ENCODE measurements at regions not wholly inside any gene's neighbourhood (a gene's known extent, or its start where the extent isn't known, plus 50 kb on each side); places are given as distances from the start of the nearest gene placed in this dataset.

DNA sequence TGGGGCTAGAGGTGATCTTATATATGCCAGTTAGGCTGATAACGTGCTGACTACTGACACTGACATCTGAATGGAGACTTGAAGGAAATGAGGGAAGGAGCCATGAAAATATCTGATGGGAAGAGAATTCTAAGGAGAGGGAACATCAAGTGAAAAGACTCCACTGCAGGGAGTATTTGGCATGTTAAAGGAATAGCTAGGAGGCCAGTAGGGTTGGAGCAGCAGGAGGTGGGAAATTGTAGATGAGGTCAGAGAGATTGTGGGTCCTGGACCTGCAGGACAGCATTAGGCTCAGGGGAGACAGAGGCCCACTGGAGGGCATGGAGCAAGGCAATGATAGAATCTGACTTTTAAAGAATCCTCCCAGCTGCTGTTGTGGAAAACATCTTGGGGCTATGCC lies 55.8 kb upstream of the NSUN7 start:
- H3K79me2 ChIP-seq (ENCODE audit: control insufficient read depth, insufficient read depth, low read length), result no peaks in the 10 kb centered on the region
- in situ Hi-C loops (cut with MboI), result no loop called here
- H3K4me2 ChIP-seq (ENCODE audit: insufficient read depth, low read length), result no peak overlapping the region
- H2AFZ ChIP-seq (ENCODE audit: low read depth, low read length), result no peak overlapping the region
- WGBS (ENCODE audit: insufficient coverage, low coverage, missing lambda C conversion rate), result 0% methylated on average over 1 of the region's 1 CpG
- ChIA-PET POLR2A (interaction anchor here (0.6 to 0.7 kb wide), 2 partner anchors 30 to 260 kb away, joined by 3 read pairs; no protein-coding TSS in a partner anchor), CTCF (ENCODE audit: low intra/inter-chr PET ratio) (no interaction called here)
- no peaks in the 10 kb centered on the region for H3K36me3 ChIP-seq (ENCODE audit: control insufficient read depth, insufficient read depth, low read length)
- DNase-seq (ENCODE audit: extremely low read depth in 1 of 4, low spot score in 3 of 4), result no peak
- H3K9me3 ChIP-seq (replicated peaks; ENCODE audit: control insufficient read depth, insufficient read depth, low read depth, low read length), result no peaks in the 10 kb centered on the region
- no peak for FAIRE-seq
- ATAC-seq, result no peak
- no peak overlapping the region for H3K27ac ChIP-seq (ENCODE audit: extremely low read depth, low read depth, low read length)
- 0 out of 2 replicates have a peak, but pooled peaks cover 2% of the 10 kb centered on the region for H4K20me1 ChIP-seq (replicated peaks; ENCODE audit: control insufficient read depth, insufficient read depth, low read length)
- no peak for TF ChIP-seq SREBF1 (IDR thresholded peaks at IDR 0.05; ENCODE audit: borderline replicate concordance, low read depth, low read length)
- TF ChIP-seq, protein P1, sequence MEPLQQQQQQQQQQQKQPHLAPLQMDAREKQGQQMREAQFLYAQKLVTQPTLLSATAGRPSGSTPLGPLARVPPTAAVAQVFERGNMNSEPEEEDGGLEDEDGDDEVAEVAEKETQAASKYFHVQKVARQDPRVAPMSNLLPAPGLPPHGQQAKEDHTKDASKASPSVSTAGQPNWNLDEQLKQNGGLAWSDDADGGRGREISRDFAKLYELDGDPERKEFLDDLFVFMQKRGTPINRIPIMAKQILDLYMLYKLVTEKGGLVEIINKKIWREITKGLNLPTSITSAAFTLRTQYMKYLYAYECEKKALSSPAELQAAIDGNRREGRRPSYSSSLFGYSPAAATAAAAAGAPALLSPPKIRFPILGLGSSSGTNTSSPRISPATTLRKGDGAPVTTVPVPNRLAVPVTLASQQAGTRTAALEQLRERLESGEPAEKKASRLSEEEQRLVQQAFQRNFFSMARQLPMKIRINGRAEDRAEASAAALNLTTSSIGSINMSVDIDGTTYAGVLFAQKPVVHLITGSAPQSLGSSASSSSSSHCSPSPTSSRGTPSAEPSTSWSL (CRISPR knock-in tag; IDR thresholded peaks at IDR 0.05; ENCODE audit: borderline replicate concordance), result no peak
- no peak for TF ChIP-seq LCOR (CRISPR knock-in tag; IDR thresholded peaks at IDR 0.05)
- no peak for TF ChIP-seq ZC3H4 (CRISPR knock-in tag; IDR thresholded peaks at IDR 0.05; ENCODE audit: borderline replicate concordance)
- TF ChIP-seq, protein P2, sequence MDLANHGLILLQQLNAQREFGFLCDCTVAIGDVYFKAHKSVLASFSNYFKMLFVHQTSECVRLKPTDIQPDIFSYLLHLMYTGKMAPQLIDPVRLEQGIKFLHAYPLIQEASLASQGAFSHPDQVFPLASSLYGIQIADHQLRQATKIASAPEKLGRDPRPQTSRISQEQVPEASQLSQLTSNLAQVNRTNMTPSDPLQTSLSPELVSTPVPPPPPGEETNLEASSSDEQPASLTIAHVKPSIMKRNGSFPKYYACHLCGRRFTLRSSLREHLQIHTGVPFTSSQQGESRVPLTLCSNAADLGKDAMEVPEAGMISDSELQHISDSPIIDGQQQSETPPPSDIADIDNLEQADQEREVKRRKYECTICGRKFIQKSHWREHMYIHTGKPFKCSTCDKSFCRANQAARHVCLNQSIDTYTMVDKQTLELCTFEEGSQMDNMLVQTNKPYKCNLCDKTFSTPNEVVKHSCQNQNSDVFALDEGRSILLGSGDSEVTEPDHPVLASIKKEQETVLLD (IDR thresholded peaks at IDR 0.05), result no peak
- no peak for TF ChIP-seq NR1H2 (CRISPR knock-in tag; IDR thresholded peaks at IDR 0.05)
- TF ChIP-seq GTF2F1 (IDR thresholded peaks at IDR 0.05; ENCODE audit: low read depth, low read length), result no peak
- TF ChIP-seq SMARCC2 (IDR thresholded peaks at IDR 0.05; ENCODE audit: low read depth), result no peak
- TF ChIP-seq TAF9B (IDR thresholded peaks at IDR 0.05; ENCODE audit: partially characterized antibody), result no peak
- TF ChIP-seq CREB1 (IDR thresholded peaks at IDR 0.05), result no peak
- no peak for TF ChIP-seq CREB1 (CRISPR knock-in tag; IDR thresholded peaks at IDR 0.05)
- no peak for TF ChIP-seq SRSF7 (optimal IDR thresholded peaks at IDR 0.05; ENCODE audit: low read depth, low read length)
- no peak for TF ChIP-seq NR3C1 (CRISPR knock-in tag; IDR thresholded peaks at IDR 0.05)
- no peak for TF ChIP-seq SREBF2 (CRISPR knock-in tag; IDR thresholded peaks at IDR 0.05)
- TF ChIP-seq NR2C2 (CRISPR knock-in tag; IDR thresholded peaks at IDR 0.05), result no peak
- no peak for TF ChIP-seq NR2C2 (tag; IDR thresholded peaks at IDR 0.05)
- TF ChIP-seq, protein P3, sequence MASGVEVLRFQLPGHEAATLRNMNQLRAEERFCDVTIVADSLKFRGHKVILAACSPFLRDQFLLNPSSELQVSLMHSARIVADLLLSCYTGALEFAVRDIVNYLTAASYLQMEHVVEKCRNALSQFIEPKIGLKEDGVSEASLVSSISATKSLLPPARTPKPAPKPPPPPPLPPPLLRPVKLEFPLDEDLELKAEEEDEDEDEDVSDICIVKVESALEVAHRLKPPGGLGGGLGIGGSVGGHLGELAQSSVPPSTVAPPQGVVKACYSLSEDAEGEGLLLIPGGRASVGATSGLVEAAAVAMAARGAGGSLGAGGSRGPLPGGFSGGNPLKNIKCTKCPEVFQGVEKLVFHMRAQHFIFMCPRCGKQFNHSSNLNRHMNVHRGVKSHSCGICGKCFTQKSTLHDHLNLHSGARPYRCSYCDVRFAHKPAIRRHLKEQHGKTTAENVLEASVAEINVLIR (CRISPR knock-in tag; IDR thresholded peaks at IDR 0.05), result no peak
- TF ChIP-seq, protein P4, sequence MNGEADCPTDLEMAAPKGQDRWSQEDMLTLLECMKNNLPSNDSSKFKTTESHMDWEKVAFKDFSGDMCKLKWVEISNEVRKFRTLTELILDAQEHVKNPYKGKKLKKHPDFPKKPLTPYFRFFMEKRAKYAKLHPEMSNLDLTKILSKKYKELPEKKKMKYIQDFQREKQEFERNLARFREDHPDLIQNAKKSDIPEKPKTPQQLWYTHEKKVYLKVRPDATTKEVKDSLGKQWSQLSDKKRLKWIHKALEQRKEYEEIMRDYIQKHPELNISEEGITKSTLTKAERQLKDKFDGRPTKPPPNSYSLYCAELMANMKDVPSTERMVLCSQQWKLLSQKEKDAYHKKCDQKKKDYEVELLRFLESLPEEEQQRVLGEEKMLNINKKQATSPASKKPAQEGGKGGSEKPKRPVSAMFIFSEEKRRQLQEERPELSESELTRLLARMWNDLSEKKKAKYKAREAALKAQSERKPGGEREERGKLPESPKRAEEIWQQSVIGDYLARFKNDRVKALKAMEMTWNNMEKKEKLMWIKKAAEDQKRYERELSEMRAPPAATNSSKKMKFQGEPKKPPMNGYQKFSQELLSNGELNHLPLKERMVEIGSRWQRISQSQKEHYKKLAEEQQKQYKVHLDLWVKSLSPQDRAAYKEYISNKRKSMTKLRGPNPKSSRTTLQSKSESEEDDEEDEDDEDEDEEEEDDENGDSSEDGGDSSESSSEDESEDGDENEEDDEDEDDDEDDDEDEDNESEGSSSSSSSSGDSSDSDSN (IDR thresholded peaks at IDR 0.05; ENCODE audit: borderline replicate concordance in 1 of 2, low read depth in 2 of 2, low read length in 2 of 2), result no peak
- no peak for TF ChIP-seq ZNF134 (CRISPR knock-in tag; conservative IDR thresholded peaks at IDR 0.05)
- no TSS peak for BruUV-seq (replicated peaks)
- H3K4me3 ChIP-seq, result no peak overlapping the region
- no peaks in the 10 kb centered on the region for H3K4me1 ChIP-seq (replicated peaks in 1 of 2; ENCODE audit: control insufficient read depth in 2 of 2, insufficient read depth in 2 of 2, low read length in 2 of 2)
- H3K27me3 ChIP-seq (ENCODE audit: control insufficient read depth in 2 of 2, insufficient read depth in 2 of 2, low read length in 2 of 2), result peaks cover 7 to 24% of the 10 kb centered on the region in 2 experiments; a peak in 4 of 5 replicates
- intact Hi-C loops (cut with micrococcal nuclease), result no loop called here
- no peak overlapping the region for H3K9ac ChIP-seq (ENCODE audit: insufficient read depth in 1 of 2, low read depth in 2 of 2, low read length in 2 of 2)
- H3K9me1 ChIP-seq (ENCODE audit: control insufficient read depth, insufficient read depth, low read length), result no peaks in the 10 kb centered on the region

Measured in K562 (cell line).